GM12878 (cell line): ENCODE measurements at regions not wholly inside any gene's neighbourhood (a gene's known extent, or its start where the extent isn't known, plus 50 kb on each side); places are given as distances from the start of the nearest gene placed in this dataset.

Source experiments
- ATAC-seq: fragments of 200-7000 bp; cut with Tn5 transposase; 3 replicates; pipeline ENCODE4 v1.9.1; 2020; ENCODE audit warnings: mild to moderate bottlenecking, moderate library complexity
- BruUV-seq: library from RNA; stranded (reverse); fragments of 400-500 nt; replicated peaks from 2 replicates; lab custom pipeline; 2021; lab: Mats Ljungman, UMichigan
- CTCF ChIA-PET: fragments of 300-600 bp; sonication (Branson Sonifier 250); formaldehyde crosslinking; extraction: SDS; loops from one replicate; lab custom pipeline; 2021; ENCODE audit warnings: inconsistent platforms; lab: Yijun Ruan, JAX
- POLR2A ChIA-PET: fragments of 350-600 bp; formaldehyde crosslinking; extraction: SDS; loops from one replicate; lab custom pipeline; 2021; ENCODE audit warnings: inconsistent platforms; lab: Charles Lee
- RAD21 ChIA-PET: fragments of 300-600 bp; sonication (Branson Sonifier 250); formaldehyde crosslinking; loops from one replicate; lab custom pipeline; 2023; ENCODE audit warnings: antibody characterized with exemption; ENCODE audit not compliant: unreplicated experiment; lab: Charles Lee
- SMC1A ChIA-PET: fragments of 300-600 bp; sonication (Branson Sonifier 250); formaldehyde crosslinking; loops from one replicate; lab custom pipeline; 2023; ENCODE audit not compliant: unreplicated experiment, uncharacterized antibody; lab: Charles Lee
- DNase-seq: peaks from one replicate; pipeline ENCODE4 v3.0.0-alpha.2; 2011; ENCODE audit warnings: low read depth, low spot score
- FAIRE-seq: peaks from 3 replicates; lab custom pipeline; 2011; peaks lifted over from hg19 to GRCh38; lab: Jason Lieb, UNC
- H2AFZ ChIP-seq: 2 replicates; pipeline ENCODE4 v1.6.0; 2011; ENCODE audit warnings: low read depth, low read length, control low read depth; ENCODE audit not compliant: control insufficient read depth
- H3K27ac ChIP-seq: 2 replicates; pipeline ENCODE4 v1.5.1; 2011; ENCODE audit warnings: control low read depth; ENCODE audit not compliant: control insufficient read depth, insufficient read depth
- H3K27me3 ChIP-seq, 2 experiments: replicated peaks in 1 of 2; 2 replicates each; pipeline versions ENCODE4 v1.6.0 to v1.6.1; 2011; ENCODE audit warnings: low read length in 1 of 2; ENCODE audit not compliant: control insufficient read depth in 2 of 2, insufficient read depth in 2 of 2
- H3K36me3 ChIP-seq, 2 experiments: 2 replicates each; pipeline ENCODE4 v1.5.1; 2011; ENCODE audit warnings: low read length in 1 of 2; ENCODE audit not compliant: control insufficient read depth in 2 of 2, insufficient read depth in 2 of 2
- H3K4me1 ChIP-seq: 2 replicates; pipeline ENCODE4 v1.6.1; 2011; ENCODE audit warnings: mild to moderate bottlenecking, low read length, moderate library complexity, mixed read lengths; ENCODE audit not compliant: control insufficient read depth, insufficient read depth
- H3K4me2 ChIP-seq: 2 replicates; pipeline ENCODE4 v1.6.0; 2011; ENCODE audit warnings: control low read depth; ENCODE audit not compliant: control insufficient read depth, insufficient read depth
- H3K4me3 ChIP-seq: fragments of 200-600 bp; sonication (generic); 2 replicates; pipeline ENCODE4 v1.5.1; 2016
- H3K79me2 ChIP-seq: 2 replicates; pipeline ENCODE4 v1.6.0; 2011; ENCODE audit warnings: low read length; ENCODE audit not compliant: control insufficient read depth, insufficient read depth
- H3K9ac ChIP-seq: 2 replicates; pipeline ENCODE4 v1.8.0; 2011; ENCODE audit warnings: low read length, control low read depth, mixed read lengths; ENCODE audit not compliant: control insufficient read depth, insufficient read depth
- H3K9me3 ChIP-seq: replicated peaks from 3 replicates; pipeline ENCODE4 v1.5.1; 2011; ENCODE audit warnings: mild to moderate bottlenecking, low read length; ENCODE audit not compliant: control insufficient read depth, insufficient read depth
- H4K20me1 ChIP-seq: 2 replicates; pipeline ENCODE4 v1.6.0; 2011; ENCODE audit not compliant: control insufficient read depth, insufficient read depth
- ATF7 ChIP-seq: fragments of 450-650 bp; IDR thresholded peaks from 2 replicates; pipeline ENCODE4 v1.6.1; 2016; ENCODE audit warnings: low read depth, mild to moderate bottlenecking
- BHLHE40 ChIP-seq, 2 experiments: fragments of 450-650 bp in 1 of 2; IDR thresholded peaks; 2 replicates each; pipeline ENCODE4 v1.6.1; 2011 to 2017; ENCODE audit warnings: low read depth in 2 of 2, borderline replicate concordance in 1 of 2, improper control_type of control experiment in 1 of 2, low read length in 1 of 2, mild to moderate bottlenecking in 1 of 2
- FOS ChIP-seq: IDR thresholded peaks from 3 replicates; pipeline ENCODE4 v1.6.1; 2011; ENCODE audit warnings: borderline replicate concordance; ENCODE audit not compliant: insufficient read length; ENCODE audit errors: extremely low read depth
- KAT2A ChIP-seq: conservative IDR thresholded peaks from 2 replicates; pipeline ENCODE4 v1.6.1; 2011; ENCODE audit warnings: low read depth, low read length; ENCODE audit not compliant: control insufficient read depth
- MYC ChIP-seq: IDR thresholded peaks from 2 replicates; pipeline ENCODE4 v1.6.1; 2011; ENCODE audit warnings: mild to moderate bottlenecking, low read length, moderate library complexity, inconsistent platforms; ENCODE audit not compliant: insufficient read depth, insufficient replicate concordance, insufficient read length, severe bottlenecking
- NBN ChIP-seq: fragments of 450-650 bp; IDR thresholded peaks from 2 replicates; pipeline ENCODE4 v1.6.1; 2016
- NFYA ChIP-seq: IDR thresholded peaks from 2 replicates; pipeline ENCODE4 v1.6.1; 2011; ENCODE audit warnings: low read depth, mild to moderate bottlenecking, low read length, improper control_type of control experiment, borderline replicate concordance
- NR2C2 ChIP-seq: IDR thresholded peaks from 2 replicates; pipeline ENCODE4 v1.6.1; 2011; ENCODE audit warnings: borderline replicate concordance, low read depth; ENCODE audit not compliant: control insufficient read depth, insufficient read length
- SMAD1 ChIP-seq: fragments of 450-650 bp; IDR thresholded peaks from 2 replicates; pipeline ENCODE4 v1.6.1; 2018; ENCODE audit warnings: mild to moderate bottlenecking, low read depth; ENCODE audit not compliant: partially characterized antibody
- SREBF2 ChIP-seq: IDR thresholded peaks from 2 replicates; pipeline ENCODE4 v1.6.1; 2012; ENCODE audit warnings: mild to moderate bottlenecking, low read length
- STAT3 ChIP-seq: IDR thresholded peaks from 2 replicates; pipeline ENCODE4 v1.6.1; 2011; ENCODE audit warnings: low read depth, low read length, improper control_type of control experiment
- TCF3 ChIP-seq: IDR thresholded peaks from 2 replicates; pipeline ENCODE4 v1.6.1; 2012; ENCODE audit warnings: low read depth, mild to moderate bottlenecking, low read length, borderline replicate concordance; ENCODE audit not compliant: insufficient read depth
- WRNIP1 ChIP-seq: IDR thresholded peaks from 2 replicates; pipeline ENCODE4 v1.6.1; 2011; ENCODE audit warnings: low read depth, low read length, improper control_type of control experiment, borderline replicate concordance
- ZNF274 ChIP-seq: IDR thresholded peaks from one replicate; pipeline ENCODE4 v1.8.0; 2011; ENCODE audit not compliant: insufficient read length, insufficient read depth
- WGBS: methylation state at CpG from one replicate; pipeline ENCODE4 v1.1.6; 2016; ENCODE audit warnings: low lambda C conversion rate; ENCODE audit not compliant: insufficient replicate concordance, insufficient coverage; ENCODE audit errors: missing lambda C conversion rate; 5-methylcytosine and 5-hydroxymethylcytosine counted together
- in situ Hi-C: fragments of 300-500 bp; cut with MboI; formaldehyde crosslinking; loops from 9 replicates; pipeline ENCODE4 v1.14.3; 2018; ENCODE audit warnings: mixed read lengths
- intact Hi-C: fragments of 100-400 bp; cut with micrococcal nuclease; formaldehyde crosslinking; loops from one replicate; pipeline ENCODE4 v1.14.2; 2022; ENCODE audit not compliant: unreplicated experiment
- TF ChIP-seq, protein P1 (sequence below): fragments of 450-650 bp; formaldehyde crosslinking; IDR thresholded peaks from 2 replicates; pipeline ENCODE4 v1.5.0; 2022; ENCODE audit warnings: mild to moderate bottlenecking, missing genetic modification characterization
- TF ChIP-seq, protein P2 (sequence below): fragments of 150-350 bp; IDR thresholded peaks from 2 replicates; pipeline ENCODE4 v1.6.1; 2016; ENCODE audit warnings: low read depth, low read length

DNA sequence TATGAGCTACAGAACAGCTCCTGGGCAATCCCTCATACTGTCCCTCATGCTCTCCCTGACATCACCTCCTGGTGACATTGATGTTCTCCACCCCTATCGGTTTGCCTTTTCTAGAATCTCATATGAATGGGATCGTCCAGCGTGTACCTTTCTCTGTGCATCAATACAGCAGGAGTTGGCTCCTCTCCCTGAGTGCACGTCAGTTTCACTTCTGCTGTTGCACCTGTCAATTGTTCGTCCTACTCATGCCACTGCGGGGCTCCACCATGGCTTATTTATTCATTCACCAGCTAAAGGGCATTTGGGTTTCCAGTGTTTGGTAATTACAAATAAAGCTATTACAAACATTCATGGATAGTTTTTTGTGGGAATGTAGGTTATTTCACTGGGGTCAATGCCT, 269.1 kb upstream of the ZFP42 start (continued):
- TF ChIP-seq TCF3, result no peak
- no peak for TF ChIP-seq ZNF274
- TF ChIP-seq WRNIP1, result no peak
- no peak for TF ChIP-seq ATF7
- TF ChIP-seq STAT3, result no peak
- TF ChIP-seq NR2C2, result no peak
- no peak for TF ChIP-seq NFYA

DNA sequence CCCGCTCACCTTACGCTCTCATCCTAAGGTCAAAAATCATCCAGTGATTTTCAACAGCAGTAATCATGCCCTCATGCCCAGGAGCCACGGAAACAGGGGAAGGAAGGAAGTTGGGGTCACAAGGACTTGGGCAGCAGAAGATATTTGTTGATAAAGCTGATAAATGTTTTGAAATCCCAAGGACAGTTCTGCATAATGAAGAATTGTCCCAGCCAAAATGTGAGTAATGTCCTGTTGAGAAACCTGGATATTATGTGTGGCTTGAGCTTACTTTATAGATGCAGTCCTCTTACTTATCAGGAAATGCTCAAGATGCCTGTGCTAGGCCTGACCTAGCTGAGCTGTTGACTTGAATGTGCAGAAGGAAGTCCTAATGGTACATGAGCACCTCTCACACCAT, 263.0 kb upstream of the ZFP42 start:
- ChIA-PET SMC1A (no interaction called here), POLR2A (no interaction called here), RAD21 (no interaction called here), CTCF (no interaction called here)
- intact Hi-C loops, result no loop called here
- Histone ChIP-seq H3K79me2 (no peaks in the 10 kb centered on the region), H3K9me3 (no peaks in the 10 kb centered on the region; the same call in 2 of the 3 replicates), H3K27ac (no peak overlapping the region), H2AFZ (no peak overlapping the region), H4K20me1 (no peaks in the 10 kb centered on the region), H3K36me3 (no peaks in the 10 kb centered on the region), H3K4me1 (no peaks in the 10 kb centered on the region), H3K4me2 (no peak overlapping the region), H3K9ac (no peak overlapping the region), H3K4me3 (no peak overlapping the region), H3K27me3 (no peaks in the 10 kb centered on the region)
- FAIRE-seq, result no peak
- BruUV-seq, result no TSS peak
- ATAC-seq, result no peak
- 33% methylated on average over 3 of the region's 3 CpGs for WGBS
- in situ Hi-C loops, result no loop called here
- no peak for DNase-seq
- no peak for TF ChIP-seq SMAD1
- no peak for TF ChIP-seq KAT2A
- no peak for TF ChIP-seq BHLHE40 (IDR thresholded peaks at IDR 0.05; ENCODE audit: borderline replicate concordance in 1 of 2, low read depth in 2 of 2, low read length in 1 of 2)
- TF ChIP-seq, protein P1, sequence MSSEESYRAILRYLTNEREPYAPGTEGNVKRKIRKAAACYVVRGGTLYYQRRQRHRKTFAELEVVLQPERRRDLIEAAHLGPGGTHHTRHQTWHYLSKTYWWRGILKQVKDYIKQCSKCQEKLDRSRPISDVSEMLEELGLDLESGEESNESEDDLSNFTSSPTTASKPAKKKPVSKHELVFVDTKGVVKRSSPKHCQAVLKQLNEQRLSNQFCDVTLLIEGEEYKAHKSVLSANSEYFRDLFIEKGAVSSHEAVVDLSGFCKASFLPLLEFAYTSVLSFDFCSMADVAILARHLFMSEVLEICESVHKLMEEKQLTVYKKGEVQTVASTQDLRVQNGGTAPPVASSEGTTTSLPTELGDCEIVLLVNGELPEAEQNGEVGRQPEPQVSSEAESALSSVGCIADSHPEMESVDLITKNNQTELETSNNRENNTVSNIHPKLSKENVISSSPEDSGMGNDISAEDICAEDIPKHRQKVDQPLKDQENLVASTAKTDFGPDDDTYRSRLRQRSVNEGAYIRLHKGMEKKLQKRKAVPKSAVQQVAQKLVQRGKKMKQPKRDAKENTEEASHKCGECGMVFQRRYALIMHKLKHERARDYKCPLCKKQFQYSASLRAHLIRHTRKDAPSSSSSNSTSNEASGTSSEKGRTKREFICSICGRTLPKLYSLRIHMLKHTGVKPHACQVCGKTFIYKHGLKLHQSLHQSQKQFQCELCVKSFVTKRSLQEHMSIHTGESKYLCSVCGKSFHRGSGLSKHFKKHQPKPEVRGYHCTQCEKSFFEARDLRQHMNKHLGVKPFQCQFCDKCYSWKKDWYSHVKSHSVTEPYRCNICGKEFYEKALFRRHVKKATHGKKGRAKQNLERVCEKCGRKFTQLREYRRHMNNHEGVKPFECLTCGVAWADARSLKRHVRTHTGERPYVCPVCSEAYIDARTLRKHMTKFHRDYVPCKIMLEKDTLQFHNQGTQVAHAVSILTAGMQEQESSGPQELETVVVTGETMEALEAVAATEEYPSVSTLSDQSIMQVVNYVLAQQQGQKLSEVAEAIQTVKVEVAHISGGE (CRISPR knock-in tag), result no peak
- TF ChIP-seq, protein P2, sequence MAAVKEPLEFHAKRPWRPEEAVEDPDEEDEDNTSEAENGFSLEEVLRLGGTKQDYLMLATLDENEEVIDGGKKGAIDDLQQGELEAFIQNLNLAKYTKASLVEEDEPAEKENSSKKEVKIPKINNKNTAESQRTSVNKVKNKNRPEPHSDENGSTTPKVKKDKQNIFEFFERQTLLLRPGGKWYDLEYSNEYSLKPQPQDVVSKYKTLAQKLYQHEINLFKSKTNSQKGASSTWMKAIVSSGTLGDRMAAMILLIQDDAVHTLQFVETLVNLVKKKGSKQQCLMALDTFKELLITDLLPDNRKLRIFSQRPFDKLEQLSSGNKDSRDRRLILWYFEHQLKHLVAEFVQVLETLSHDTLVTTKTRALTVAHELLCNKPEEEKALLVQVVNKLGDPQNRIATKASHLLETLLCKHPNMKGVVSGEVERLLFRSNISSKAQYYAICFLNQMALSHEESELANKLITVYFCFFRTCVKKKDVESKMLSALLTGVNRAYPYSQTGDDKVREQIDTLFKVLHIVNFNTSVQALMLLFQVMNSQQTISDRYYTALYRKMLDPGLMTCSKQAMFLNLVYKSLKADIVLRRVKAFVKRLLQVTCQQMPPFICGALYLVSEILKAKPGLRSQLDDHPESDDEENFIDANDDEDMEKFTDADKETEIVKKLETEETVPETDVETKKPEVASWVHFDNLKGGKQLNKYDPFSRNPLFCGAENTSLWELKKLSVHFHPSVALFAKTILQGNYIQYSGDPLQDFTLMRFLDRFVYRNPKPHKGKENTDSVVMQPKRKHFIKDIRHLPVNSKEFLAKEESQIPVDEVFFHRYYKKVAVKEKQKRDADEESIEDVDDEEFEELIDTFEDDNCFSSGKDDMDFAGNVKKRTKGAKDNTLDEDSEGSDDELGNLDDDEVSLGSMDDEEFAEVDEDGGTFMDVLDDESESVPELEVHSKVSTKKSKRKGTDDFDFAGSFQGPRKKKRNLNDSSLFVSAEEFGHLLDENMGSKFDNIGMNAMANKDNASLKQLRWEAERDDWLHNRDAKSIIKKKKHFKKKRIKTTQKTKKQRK, result no peak
- TF ChIP-seq NBN, result no peak
- no peak for TF ChIP-seq MYC
- TF ChIP-seq FOS, result no peak
- no peak for TF ChIP-seq SREBF2
